Keratinocyte (primary cell): ENCODE measurements at regions not wholly inside any gene's neighbourhood (a gene's known extent, or its start where the extent isn't known, plus 50 kb on each side); places are given as distances from the start of the nearest gene placed in this dataset.

Experiments used
- DNase-seq: peaks from one replicate; pipeline ENCODE4 v3.0.0-alpha.2; 2011; ENCODE audit warnings: low read depth, missing footprints, low spot score
- FAIRE-seq: peaks from 2 replicates; lab custom pipeline; 2011; peaks lifted over from hg19 to GRCh38; lab: Jason Lieb, UNC
- H2AFZ ChIP-seq: 2 replicates; pipeline ENCODE4 v1.6.0; 2012; ENCODE audit warnings: low read length, control low read depth, inconsistent platforms; ENCODE audit not compliant: control insufficient read depth
- H3K27ac ChIP-seq: 2 replicates; pipeline ENCODE4 v1.5.1; 2011; ENCODE audit warnings: low read length; ENCODE audit not compliant: control insufficient read depth, insufficient read depth
- H3K27me3 ChIP-seq: 3 replicates; pipeline ENCODE4 v1.6.0; 2011; ENCODE audit warnings: low read length; ENCODE audit not compliant: control insufficient read depth, insufficient read depth; ENCODE audit errors: extremely low read depth
- H3K36me3 ChIP-seq, 2 experiments: 2 replicates in 1 of 2; 3 replicates in 1 of 2; pipeline ENCODE4 v1.5.1; 2011; ENCODE audit warnings: low read length in 2 of 2, mild to moderate bottlenecking in 1 of 2; ENCODE audit not compliant: control insufficient read depth in 2 of 2, insufficient read depth in 2 of 2; ENCODE audit errors: extremely low read depth in 1 of 2
- H3K4me1 ChIP-seq: 3 replicates; pipeline ENCODE4 v1.5.1; 2011; ENCODE audit warnings: low read length; ENCODE audit not compliant: control insufficient read depth, insufficient read depth; ENCODE audit errors: extremely low read depth
- H3K4me2 ChIP-seq: 3 replicates; pipeline ENCODE4 v1.6.0; 2011; ENCODE audit warnings: low read depth, low read length; ENCODE audit not compliant: control insufficient read depth, insufficient read depth; ENCODE audit errors: extremely low read depth
- H3K4me3 ChIP-seq, 3 experiments: fragments of 200-600 bp in 1 of 3; sonication (generic) in 1 of 3; 2 replicates in 2 of 3; 3 replicates in 1 of 3; pipeline ENCODE4 v1.5.1; 2011 to 2016; ENCODE audit warnings: low read length in 3 of 3, mild to moderate bottlenecking in 3 of 3, control low read depth in 2 of 3, inconsistent platforms in 1 of 3, low read depth in 1 of 3, mixed read lengths in 1 of 3, mixed run types in 1 of 3, moderate library complexity in 1 of 3; ENCODE audit not compliant: control insufficient read depth in 2 of 3, insufficient read depth in 2 of 3; ENCODE audit errors: extremely low read depth in 1 of 3
- H3K79me2 ChIP-seq: 2 replicates; pipeline ENCODE4 v1.6.0; 2012; ENCODE audit warnings: low read length; ENCODE audit not compliant: control insufficient read depth, insufficient read depth
- H3K9ac ChIP-seq: 3 replicates; pipeline ENCODE4 v1.6.0; 2011; ENCODE audit warnings: low read length; ENCODE audit not compliant: control insufficient read depth, insufficient read depth; ENCODE audit errors: extremely low read depth
- H3K9me1 ChIP-seq: 3 replicates; pipeline ENCODE4 v1.6.0; 2011; ENCODE audit warnings: low read length; ENCODE audit not compliant: control insufficient read depth, insufficient read depth; ENCODE audit errors: extremely low read depth
- H3K9me3 ChIP-seq: 2 replicates; pipeline ENCODE4 v1.5.1; 2012; ENCODE audit warnings: low read depth, low read length; ENCODE audit not compliant: control insufficient read depth
- H4K20me1 ChIP-seq: 3 replicates; pipeline ENCODE4 v1.6.0; 2011; ENCODE audit warnings: low read length; ENCODE audit not compliant: control insufficient read depth, insufficient read depth; ENCODE audit errors: extremely low read depth
- EZH2 ChIP-seq: IDR thresholded peaks from one replicate; pipeline ENCODE4 v1.6.1; 2012; ENCODE audit warnings: inconsistent platforms, mild to moderate bottlenecking, low read length, moderate library complexity
- dilution Hi-C: fragments of 300-500 bp; cut with MboI; formaldehyde crosslinking; loops from one replicate; pipeline ENCODE4 v1.7.0; 2020; ENCODE audit warnings: low sequenced_read_pairs; ENCODE audit not compliant: extremely low pct_ligation_motif_present
- TF ChIP-seq, protein P1 (sequence below), 3 experiments: IDR thresholded peaks in 1 of 3; conservative IDR thresholded peaks in 1 of 3; optimal IDR thresholded peaks in 1 of 3; 2 replicates in 2 of 3; 3 replicates in 1 of 3; pipeline versions ENCODE3 to v1.5.1; 2011; ENCODE audit warnings: low read length in 3 of 3, mild to moderate bottlenecking in 3 of 3, moderate library complexity in 2 of 3, control low read depth in 1 of 3, inconsistent platforms in 1 of 3; ENCODE audit not compliant: insufficient read depth in 2 of 3; ENCODE audit errors: extremely low read depth in 1 of 3

DNA sequence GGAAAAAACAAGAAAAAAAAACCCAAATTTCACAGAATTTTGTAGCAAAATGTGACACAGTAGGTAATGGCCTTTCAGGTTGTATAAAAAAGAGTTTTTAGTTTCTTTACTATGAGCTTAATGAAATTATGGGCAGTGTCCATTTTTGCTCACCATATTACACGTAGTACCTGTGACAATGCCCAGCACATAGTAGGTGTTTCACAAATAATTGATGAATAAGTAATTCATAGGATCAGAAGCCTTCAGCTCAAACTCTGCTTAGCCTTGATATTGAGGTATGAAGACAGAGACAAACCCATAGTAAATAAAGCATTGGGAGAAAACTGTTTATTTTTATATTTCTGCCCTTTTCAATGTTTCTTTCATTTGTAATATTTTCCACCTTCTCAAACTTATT is 97.2 kb downstream of the LHX9 start:
- H3K79me2 ChIP-seq = no peaks in the 10 kb centered on the region
- H3K4me3 ChIP-seq = no peak overlapping the region
- dilution Hi-C loops = no loop called here
- H3K27me3 ChIP-seq = no peaks in the 10 kb centered on the region
- H3K4me1 ChIP-seq = peaks cover 13% of the 10 kb centered on the region
- no peak overlapping the region for H3K4me2 ChIP-seq
- H2AFZ ChIP-seq = no peak overlapping the region
- no peak for DNase-seq
- TF ChIP-seq, protein P1, sequence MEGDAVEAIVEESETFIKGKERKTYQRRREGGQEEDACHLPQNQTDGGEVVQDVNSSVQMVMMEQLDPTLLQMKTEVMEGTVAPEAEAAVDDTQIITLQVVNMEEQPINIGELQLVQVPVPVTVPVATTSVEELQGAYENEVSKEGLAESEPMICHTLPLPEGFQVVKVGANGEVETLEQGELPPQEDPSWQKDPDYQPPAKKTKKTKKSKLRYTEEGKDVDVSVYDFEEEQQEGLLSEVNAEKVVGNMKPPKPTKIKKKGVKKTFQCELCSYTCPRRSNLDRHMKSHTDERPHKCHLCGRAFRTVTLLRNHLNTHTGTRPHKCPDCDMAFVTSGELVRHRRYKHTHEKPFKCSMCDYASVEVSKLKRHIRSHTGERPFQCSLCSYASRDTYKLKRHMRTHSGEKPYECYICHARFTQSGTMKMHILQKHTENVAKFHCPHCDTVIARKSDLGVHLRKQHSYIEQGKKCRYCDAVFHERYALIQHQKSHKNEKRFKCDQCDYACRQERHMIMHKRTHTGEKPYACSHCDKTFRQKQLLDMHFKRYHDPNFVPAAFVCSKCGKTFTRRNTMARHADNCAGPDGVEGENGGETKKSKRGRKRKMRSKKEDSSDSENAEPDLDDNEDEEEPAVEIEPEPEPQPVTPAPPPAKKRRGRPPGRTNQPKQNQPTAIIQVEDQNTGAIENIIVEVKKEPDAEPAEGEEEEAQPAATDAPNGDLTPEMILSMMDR (optimal IDR thresholded peaks at IDR 0.05 in 1 of 3, IDR thresholded peaks at IDR 0.05 in 1 of 3, conservative IDR thresholded peaks at IDR 0.05 in 1 of 3; ENCODE audit: extremely low read depth in 1 of 3, insufficient read depth in 2 of 3, low read length in 3 of 3) = no peak
- TF ChIP-seq EZH2 = no peak
- no peak overlapping the region for H3K27ac ChIP-seq
- no peaks in the 10 kb centered on the region for H3K9me1 ChIP-seq
- no peaks in the 10 kb centered on the region for H4K20me1 ChIP-seq
- no peaks in the 10 kb centered on the region for H3K9me3 ChIP-seq
- FAIRE-seq = no peak
- H3K36me3 ChIP-seq = no peaks in the 10 kb centered on the region
- no peak overlapping the region for H3K9ac ChIP-seq

DNA sequence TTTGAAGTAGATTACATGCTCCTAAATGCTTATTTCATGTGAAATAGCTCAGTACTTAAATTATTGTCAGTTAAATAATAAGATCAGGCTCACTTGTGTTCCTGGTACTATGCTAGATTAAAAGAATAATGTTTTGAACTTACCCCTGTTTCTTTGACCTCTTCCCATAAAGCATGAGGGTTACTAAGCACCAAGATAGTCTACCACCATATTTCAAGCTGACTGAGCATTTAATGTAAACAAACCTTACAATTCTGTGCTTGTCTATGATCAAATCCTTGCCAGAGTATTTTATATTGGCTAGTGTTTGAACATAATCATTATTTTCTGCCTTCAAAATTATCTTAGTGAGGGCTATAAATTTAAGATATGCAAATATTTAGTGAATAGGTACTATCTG is 98.1 kb downstream of the LHX9 start:
- H3K27me3 ChIP-seq = no peaks in the 10 kb centered on the region
- no peak overlapping the region for H2AFZ ChIP-seq

More for the DNA sequence above, 98.1 kb downstream of the LHX9 start:
- no peak overlapping the region for H3K9ac ChIP-seq
- H4K20me1 ChIP-seq = no peaks in the 10 kb centered on the region
- dilution Hi-C loops = no loop called here
- H3K79me2 ChIP-seq = no peaks in the 10 kb centered on the region
- peaks cover 14% of the 10 kb centered on the region for H3K4me1 ChIP-seq
- no peaks in the 10 kb centered on the region for H3K36me3 ChIP-seq
- H3K27ac ChIP-seq = no peak overlapping the region
- no peak for DNase-seq
- H3K9me1 ChIP-seq = no peaks in the 10 kb centered on the region
- H3K9me3 ChIP-seq = no peaks in the 10 kb centered on the region
- no peak overlapping the region for H3K4me2 ChIP-seq
- no peak for TF ChIP-seq EZH2
- TF ChIP-seq, protein P1 (optimal IDR thresholded peaks at IDR 0.05 in 1 of 3, IDR thresholded peaks at IDR 0.05 in 1 of 3, conservative IDR thresholded peaks at IDR 0.05 in 1 of 3; ENCODE audit: extremely low read depth in 1 of 3, insufficient read depth in 2 of 3, low read length in 3 of 3) = no peak
- no peak overlapping the region for H3K4me3 ChIP-seq
- no peak for FAIRE-seq
